ENCODE measurements at regions not wholly inside any gene's neighbourhood (a gene's known extent, or its start where the extent isn't known, plus 50 kb on each side); places are given as distances from the start of the nearest gene placed in this dataset.

DNA sequence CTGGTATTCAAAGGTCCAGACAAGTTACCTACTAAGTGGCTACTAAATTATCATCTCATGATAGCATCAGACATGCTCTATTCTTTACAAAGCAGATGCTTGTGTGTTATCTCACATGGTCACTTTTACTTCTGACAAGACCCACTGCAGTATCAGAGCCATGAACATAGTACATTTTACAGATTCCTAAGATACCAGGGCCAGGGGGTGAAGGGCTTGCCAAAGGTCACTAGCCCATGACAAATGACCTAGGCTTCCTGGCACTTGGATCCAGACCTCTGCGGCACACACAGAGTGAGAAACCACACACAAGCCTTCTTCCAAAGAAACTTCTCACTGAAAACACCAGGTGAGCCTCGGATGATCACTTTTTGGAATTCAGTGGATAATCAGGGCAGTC lies 446.8 kb downstream of the EIPR1 start:
- TF ChIP-seq, protein P1, sequence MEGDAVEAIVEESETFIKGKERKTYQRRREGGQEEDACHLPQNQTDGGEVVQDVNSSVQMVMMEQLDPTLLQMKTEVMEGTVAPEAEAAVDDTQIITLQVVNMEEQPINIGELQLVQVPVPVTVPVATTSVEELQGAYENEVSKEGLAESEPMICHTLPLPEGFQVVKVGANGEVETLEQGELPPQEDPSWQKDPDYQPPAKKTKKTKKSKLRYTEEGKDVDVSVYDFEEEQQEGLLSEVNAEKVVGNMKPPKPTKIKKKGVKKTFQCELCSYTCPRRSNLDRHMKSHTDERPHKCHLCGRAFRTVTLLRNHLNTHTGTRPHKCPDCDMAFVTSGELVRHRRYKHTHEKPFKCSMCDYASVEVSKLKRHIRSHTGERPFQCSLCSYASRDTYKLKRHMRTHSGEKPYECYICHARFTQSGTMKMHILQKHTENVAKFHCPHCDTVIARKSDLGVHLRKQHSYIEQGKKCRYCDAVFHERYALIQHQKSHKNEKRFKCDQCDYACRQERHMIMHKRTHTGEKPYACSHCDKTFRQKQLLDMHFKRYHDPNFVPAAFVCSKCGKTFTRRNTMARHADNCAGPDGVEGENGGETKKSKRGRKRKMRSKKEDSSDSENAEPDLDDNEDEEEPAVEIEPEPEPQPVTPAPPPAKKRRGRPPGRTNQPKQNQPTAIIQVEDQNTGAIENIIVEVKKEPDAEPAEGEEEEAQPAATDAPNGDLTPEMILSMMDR (IDR thresholded peaks at IDR 0.05): no peak
- TF ChIP-seq EZH2 (IDR thresholded peaks at IDR 0.05; ENCODE audit: borderline replicate concordance, insufficient read depth, low read depth, low read length, poor library complexity, severe bottlenecking): no peak
